ENCODE measurements at regions not wholly inside any gene's neighbourhood (a gene's known extent, or its start where the extent isn't known, plus 50 kb on each side); places are given as distances from the start of the nearest gene placed in this dataset.

DNA sequence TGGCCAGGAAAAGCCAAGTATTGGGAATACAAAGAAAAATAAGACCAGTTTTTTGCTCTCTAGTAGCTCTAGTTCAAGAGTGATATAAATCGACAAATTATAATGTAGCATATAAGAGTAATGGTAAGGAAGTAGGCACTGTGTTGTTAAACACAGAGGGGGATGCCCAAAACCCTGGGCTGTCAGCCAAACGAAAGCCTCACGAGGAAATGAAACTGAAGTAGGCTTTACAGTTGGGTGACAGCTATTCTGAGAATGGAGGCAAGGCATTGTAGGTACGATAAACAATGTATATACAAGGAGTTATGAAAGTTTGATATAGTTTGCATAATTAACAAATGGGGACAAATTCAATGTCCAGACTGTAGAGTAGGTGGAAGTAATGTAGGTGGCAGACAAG, 176.4 kb downstream of the FAM181B start:
- TF ChIP-seq, protein P1, sequence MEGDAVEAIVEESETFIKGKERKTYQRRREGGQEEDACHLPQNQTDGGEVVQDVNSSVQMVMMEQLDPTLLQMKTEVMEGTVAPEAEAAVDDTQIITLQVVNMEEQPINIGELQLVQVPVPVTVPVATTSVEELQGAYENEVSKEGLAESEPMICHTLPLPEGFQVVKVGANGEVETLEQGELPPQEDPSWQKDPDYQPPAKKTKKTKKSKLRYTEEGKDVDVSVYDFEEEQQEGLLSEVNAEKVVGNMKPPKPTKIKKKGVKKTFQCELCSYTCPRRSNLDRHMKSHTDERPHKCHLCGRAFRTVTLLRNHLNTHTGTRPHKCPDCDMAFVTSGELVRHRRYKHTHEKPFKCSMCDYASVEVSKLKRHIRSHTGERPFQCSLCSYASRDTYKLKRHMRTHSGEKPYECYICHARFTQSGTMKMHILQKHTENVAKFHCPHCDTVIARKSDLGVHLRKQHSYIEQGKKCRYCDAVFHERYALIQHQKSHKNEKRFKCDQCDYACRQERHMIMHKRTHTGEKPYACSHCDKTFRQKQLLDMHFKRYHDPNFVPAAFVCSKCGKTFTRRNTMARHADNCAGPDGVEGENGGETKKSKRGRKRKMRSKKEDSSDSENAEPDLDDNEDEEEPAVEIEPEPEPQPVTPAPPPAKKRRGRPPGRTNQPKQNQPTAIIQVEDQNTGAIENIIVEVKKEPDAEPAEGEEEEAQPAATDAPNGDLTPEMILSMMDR (IDR thresholded peaks at IDR 0.05), result no peak
- no peak for TF ChIP-seq POLR2A (IDR thresholded peaks at IDR 0.05)

Measured in heart left ventricle (tissue), 13 donors.